Upper lobe of left lung (tissue), 4 donors: ENCODE measurements at regions not wholly inside any gene's neighbourhood (a gene's known extent, or its start where the extent isn't known, plus 50 kb on each side); places are given as distances from the start of the nearest gene placed in this dataset.

ENCODE experiments used
- EP300 ChIP-seq, 4 donors: sonication (generic); formaldehyde crosslinking; IDR thresholded peaks; one replicate each; pipeline ENCODE4 v1.5.1; 2017; ENCODE audit warnings: antibody characterized with exemption in 4 of 4, control low read depth in 2 of 4
- POLR2A ChIP-seq, 4 donors: fragments of 450-650 bp; IDR thresholded peaks; one replicate each; pipeline ENCODE4 v1.5.1; 2016 to 2017; ENCODE audit warnings: antibody characterized with exemption in 4 of 4, mild to moderate bottlenecking in 2 of 4
- POLR2AphosphoS5 ChIP-seq, 2 donors: sonication (generic); formaldehyde crosslinking; IDR thresholded peaks; one replicate each; pipeline ENCODE4 v1.5.1; 2017; ENCODE audit warnings: antibody characterized with exemption in 2 of 2

DNA sequence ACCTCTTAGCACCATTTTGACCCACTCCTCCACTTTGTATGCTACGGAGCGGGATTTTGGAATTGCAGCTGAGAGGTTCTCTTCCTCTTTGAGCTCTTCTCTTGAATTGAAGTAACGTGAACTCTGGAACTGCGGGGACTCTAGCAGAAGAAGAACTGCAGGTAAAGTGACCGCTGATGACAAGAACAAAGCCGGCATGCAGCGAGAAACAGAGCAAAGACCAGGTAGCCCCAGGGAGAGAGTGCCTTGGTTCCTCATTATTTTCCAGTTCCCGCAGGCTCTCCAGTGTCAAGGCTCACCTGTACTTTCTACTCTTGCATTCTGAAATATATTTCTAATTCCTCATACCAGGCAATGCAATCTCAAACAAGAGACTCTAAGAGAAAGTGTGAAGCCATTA, 260.3 kb upstream of the GPC6 start:
- TF ChIP-seq EP300 (IDR thresholded peaks at IDR 0.05), result no peak
- TF ChIP-seq POLR2A (IDR thresholded peaks at IDR 0.05), result no peak
- TF ChIP-seq POLR2AphosphoS5 (IDR thresholded peaks at IDR 0.05), result no peak
